ENCODE measurements at regions not wholly inside any gene's neighbourhood (a gene's known extent, or its start where the extent isn't known, plus 50 kb on each side); places are given as distances from the start of the nearest gene placed in this dataset.

GRCh38 chr18:14978191-14978590 lies 230.2 kb downstream of the ANKRD30B start (continued):
- TF ChIP-seq, protein P1, sequence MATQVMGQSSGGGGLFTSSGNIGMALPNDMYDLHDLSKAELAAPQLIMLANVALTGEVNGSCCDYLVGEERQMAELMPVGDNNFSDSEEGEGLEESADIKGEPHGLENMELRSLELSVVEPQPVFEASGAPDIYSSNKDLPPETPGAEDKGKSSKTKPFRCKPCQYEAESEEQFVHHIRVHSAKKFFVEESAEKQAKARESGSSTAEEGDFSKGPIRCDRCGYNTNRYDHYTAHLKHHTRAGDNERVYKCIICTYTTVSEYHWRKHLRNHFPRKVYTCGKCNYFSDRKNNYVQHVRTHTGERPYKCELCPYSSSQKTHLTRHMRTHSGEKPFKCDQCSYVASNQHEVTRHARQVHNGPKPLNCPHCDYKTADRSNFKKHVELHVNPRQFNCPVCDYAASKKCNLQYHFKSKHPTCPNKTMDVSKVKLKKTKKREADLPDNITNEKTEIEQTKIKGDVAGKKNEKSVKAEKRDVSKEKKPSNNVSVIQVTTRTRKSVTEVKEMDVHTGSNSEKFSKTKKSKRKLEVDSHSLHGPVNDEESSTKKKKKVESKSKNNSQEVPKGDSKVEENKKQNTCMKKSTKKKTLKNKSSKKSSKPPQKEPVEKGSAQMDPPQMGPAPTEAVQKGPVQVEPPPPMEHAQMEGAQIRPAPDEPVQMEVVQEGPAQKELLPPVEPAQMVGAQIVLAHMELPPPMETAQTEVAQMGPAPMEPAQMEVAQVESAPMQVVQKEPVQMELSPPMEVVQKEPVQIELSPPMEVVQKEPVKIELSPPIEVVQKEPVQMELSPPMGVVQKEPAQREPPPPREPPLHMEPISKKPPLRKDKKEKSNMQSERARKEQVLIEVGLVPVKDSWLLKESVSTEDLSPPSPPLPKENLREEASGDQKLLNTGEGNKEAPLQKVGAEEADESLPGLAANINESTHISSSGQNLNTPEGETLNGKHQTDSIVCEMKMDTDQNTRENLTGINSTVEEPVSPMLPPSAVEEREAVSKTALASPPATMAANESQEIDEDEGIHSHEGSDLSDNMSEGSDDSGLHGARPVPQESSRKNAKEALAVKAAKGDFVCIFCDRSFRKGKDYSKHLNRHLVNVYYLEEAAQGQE (IDR thresholded peaks at IDR 0.05; ENCODE audit: borderline replicate concordance in 1 of 2, low read depth in 1 of 2, low read length in 2 of 2), result no peak
- TF ChIP-seq ZNF558 (CRISPR knock-in tag; IDR thresholded peaks at IDR 0.05; ENCODE audit: borderline replicate concordance) (no peak), ZNF510 (CRISPR knock-in tag; IDR thresholded peaks at IDR 0.05; ENCODE audit: low read depth) (no peak), TEAD2 (CRISPR knock-in tag; IDR thresholded peaks at IDR 0.05) (no peak), CENPT (CRISPR knock-in tag; IDR thresholded peaks at IDR 0.05; ENCODE audit: low read depth) (no peak), FOXP1 (IDR thresholded peaks at IDR 0.05) (no peak), FOXP1 (CRISPR knock-in tag; IDR thresholded peaks at IDR 0.05) (no peak), BHLHE40 (IDR thresholded peaks at IDR 0.05; ENCODE audit: low read length) (no peak), ZNF550 (CRISPR knock-in tag; IDR thresholded peaks at IDR 0.05; ENCODE audit: borderline replicate concordance) (no peak), PREB (CRISPR knock-in tag; IDR thresholded peaks at IDR 0.05) (no peak), NCOA5 (CRISPR knock-in tag; IDR thresholded peaks at IDR 0.05) (no peak)
- TF ChIP-seq, protein P2, sequence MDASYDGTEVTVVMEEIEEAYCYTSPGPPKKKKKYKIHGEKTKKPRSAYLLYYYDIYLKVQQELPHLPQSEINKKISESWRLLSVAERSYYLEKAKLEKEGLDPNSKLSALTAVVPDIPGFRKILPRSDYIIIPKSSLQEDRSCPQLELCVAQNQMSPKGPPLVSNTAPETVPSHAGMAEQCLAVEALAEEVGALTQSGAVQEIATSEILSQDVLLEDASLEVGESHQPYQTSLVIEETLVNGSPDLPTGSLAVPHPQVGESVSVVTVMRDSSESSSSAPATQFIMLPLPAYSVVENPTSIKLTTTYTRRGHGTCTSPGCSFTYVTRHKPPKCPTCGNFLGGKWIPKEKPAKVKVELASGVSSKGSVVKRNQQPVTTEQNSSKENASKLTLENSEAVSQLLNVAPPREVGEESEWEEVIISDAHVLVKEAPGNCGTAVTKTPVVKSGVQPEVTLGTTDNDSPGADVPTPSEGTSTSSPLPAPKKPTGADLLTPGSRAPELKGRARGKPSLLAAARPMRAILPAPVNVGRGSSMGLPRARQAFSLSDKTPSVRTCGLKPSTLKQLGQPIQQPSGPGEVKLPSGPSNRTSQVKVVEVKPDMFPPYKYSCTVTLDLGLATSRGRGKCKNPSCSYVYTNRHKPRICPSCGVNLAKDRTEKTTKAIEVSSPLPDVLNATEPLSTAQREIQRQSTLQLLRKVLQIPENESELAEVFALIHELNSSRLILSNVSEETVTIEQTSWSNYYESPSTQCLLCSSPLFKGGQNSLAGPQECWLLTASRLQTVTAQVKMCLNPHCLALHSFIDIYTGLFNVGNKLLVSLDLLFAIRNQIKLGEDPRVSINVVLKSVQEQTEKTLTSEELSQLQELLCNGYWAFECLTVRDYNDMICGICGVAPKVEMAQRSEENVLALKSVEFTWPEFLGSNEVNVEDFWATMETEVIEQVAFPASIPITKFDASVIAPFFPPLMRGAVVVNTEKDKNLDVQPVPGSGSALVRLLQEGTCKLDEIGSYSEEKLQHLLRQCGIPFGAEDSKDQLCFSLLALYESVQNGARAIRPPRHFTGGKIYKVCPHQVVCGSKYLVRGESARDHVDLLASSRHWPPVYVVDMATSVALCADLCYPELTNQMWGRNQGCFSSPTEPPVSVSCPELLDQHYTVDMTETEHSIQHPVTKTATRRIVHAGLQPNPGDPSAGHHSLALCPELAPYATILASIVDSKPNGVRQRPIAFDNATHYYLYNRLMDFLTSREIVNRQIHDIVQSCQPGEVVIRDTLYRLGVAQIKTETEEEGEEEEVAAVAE (CRISPR knock-in tag; IDR thresholded peaks at IDR 0.05; ENCODE audit: borderline replicate concordance), result no peak
